ENCODE measurements at regions not wholly inside any gene's neighbourhood (a gene's known extent, or its start where the extent isn't known, plus 50 kb on each side); places are given as distances from the start of the nearest gene placed in this dataset.

DNA sequence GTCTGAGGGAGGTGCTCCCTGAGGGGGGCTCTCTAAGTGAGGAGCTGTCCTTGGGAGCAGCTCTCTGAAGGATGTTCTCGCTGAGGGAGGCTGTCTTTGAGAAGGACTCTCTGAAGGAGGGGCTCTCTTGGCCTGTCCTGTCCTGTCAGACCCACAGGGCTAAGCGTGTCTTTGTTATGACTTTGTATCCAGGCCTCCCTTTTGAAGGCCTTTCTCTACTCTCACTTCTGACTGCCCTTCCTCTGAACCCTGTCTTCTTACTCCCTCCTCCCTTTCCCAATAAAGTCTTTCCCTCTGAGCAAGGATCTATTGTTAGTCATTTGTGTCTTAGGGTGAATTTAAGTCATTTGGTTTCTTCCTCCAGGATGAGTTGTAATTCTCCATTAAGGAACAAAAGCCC, 330.1 kb upstream of the PLET1 start:
- no peak for DNase-seq

- DNase-seq, result no peak
Measured at GRCh38 chr11:112593440-112593839, 332.8 kb upstream of the PLET1 start.

DNA sequence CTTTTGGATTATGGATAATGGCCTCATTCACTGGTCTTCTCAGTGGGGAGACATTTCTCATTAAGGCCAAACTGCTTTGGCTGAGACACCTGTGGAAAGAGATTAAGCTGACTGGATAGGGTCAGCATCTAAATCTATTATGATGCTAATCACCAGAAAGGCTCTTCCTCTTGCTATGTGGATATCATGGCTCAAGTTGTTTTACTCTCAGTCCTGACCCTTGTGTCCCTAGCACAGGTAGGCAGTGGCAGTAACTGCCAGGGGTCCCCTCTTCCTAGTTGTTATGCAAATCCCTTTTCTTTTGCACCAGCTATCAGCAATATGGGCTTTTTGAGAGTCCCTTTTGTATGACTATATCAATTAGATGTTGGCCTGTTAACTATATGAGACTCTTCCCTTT, 335.7 kb upstream of the PLET1 start:
- no peak for DNase-seq

DNA sequence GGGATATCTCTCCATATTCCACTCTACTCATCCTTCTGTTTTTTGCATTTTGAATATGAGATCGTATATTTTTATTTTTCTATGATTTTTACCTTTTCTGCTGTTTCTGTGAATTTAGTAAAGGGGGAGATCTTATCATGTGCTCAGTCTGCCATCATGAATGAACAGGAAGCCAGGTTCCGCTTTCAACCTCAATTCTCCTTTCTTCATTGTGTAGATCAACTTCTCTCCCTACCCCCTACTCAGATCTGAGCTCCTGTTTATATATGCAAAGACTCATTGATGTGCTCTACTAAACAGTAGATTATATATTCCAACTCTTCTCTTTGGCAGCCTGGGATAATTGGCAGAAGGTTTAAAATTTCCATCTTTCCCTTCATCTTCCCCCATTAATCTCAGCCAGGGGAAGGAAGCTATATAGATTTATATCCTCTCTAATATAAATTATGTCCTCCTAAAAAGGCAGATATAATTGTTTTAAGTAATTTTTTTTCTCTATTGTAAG, 336.7 kb upstream of the PLET1 start:
- DNase-seq, result no peak

GRCh38 chr11:112599265-112599664, 338.6 kb upstream of the PLET1 start:
- no peak for DNase-seq

GRCh38 chr11:112599856-112600533, 339.3 kb upstream of the PLET1 start:
- DNase-seq, result no peak

DNA sequence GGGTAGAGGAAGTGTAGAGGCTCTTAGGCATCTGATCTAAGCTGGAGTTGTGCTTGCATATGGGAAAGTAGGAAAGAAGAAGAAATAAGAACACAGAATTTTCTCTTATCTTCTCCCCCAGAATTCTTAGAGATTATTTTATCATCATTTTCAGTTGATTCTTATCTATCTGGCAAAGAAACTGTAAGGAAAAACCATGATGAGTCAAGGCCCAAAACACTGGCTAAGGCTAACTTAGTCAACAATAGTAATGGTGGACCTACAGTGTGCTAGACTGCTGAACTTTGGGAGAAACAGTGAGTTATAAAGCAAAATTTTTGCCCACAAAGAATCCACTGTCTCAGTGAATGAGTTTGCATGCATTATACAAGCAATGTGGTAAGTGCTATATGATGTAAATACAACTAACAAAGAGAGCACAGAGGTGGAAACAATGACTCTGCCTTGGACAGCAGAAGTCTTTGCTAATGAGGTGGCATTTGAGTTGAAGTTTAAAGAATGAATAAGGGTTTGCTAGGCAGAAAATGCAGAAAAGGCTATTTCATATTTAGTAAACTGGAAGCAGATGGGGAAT, 344.5 kb upstream of the PLET1 start:
- DNase-seq, result no peak

- DNase-seq, result no peak
Measured at GRCh38 chr11:112606656-112607055, 346.0 kb upstream of the PLET1 start.

GRCh38 chr11:112608509-112608908, 347.8 kb upstream of the PLET1 start:
- DNase-seq, result no peak

DNA sequence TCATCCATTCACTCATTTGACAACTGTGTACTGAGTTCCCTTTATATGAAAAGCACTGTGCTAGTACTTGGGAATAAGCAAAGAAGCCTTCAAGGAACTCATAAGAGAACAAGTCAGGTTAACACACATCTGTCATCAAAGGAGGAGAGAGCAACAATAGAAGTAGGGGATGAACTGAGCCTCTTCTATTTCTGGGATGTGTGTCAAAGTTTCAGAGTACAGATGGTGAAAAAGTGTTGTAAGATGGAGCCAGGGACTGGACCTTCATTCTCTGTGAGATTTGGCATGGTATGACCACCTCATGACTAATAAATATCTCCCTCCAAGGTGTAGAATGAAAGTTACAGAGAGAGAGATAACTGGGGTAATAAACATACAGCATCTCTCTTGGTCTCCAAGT, 349.8 kb upstream of the PLET1 start:
- no peak for DNase-seq

GRCh38 chr11:112610996-112611750, 350.0 kb upstream of the NCAM1 start:
- DNase-seq, result peak in 1 of 2 donors; percentile 19

DNA sequence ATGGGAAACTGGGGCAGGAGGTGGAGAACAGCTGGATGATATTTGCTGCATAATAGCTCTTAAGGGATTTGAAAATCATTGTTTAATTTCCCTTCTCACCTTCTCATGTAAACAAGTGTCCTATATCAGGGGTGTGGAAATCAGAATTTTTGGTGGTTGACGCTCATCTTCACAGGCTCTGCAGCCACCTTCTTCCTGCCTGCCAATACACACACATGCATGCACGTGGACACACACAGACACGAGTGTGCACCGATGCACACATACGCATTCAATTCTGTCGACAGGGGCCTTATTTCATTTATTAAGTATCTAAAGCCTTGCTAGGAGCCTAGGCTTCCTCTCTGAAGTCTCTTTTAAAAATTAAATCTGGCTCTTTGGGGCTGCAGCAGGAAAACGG, 349.4 kb upstream of the NCAM1 start:
- DNase-seq, result no peak

DNA sequence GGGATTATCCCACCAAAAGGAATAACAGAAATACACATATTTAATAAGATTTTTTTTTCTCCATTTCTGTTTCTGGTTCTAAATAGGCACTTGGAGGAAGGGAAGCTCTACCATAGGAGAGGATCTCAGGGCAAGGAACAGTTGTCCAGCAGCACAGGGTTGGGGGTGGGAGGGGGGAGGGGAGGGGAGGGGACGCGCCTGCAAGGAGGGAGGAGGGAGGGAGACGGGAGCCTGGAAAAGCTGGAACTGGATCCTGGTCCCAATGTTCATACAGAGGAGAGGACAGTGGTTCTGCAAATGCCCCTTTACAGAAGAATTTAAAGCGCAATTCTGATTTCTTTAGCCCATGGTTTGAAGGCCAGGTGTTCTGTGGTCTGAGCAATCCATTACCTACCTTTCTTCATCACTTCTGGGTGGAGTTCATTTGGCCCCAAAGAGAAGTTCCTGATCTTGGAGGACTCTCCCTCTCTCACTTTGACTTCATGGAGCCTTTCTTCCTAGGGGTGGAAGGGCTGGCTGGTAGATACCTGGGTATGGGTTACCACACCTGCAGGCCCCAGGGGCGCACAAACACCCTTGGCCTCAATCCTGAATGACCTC, 348.9 kb upstream of the NCAM1 start:
- no peak for DNase-seq

- peak; percentile 9 to 18 for DNase-seq
Measured at GRCh38 chr11:112613051-112613972, 347.9 kb upstream of the NCAM1 start.

- DNase-seq, result no peak
Measured at GRCh38 chr11:112614605-112615004, 346.6 kb upstream of the NCAM1 start.

GRCh38 chr11:112615238-112615637, 346.0 kb upstream of the NCAM1 start:
- DNase-seq, result no peak

GRCh38 chr11:112615891-112616290, 345.3 kb upstream of the NCAM1 start:
- DNase-seq, result peak; percentile 20 to 76

GRCh38 chr11:112616327-112617097, 344.7 kb upstream of the NCAM1 start:
- no peak for DNase-seq

DNA sequence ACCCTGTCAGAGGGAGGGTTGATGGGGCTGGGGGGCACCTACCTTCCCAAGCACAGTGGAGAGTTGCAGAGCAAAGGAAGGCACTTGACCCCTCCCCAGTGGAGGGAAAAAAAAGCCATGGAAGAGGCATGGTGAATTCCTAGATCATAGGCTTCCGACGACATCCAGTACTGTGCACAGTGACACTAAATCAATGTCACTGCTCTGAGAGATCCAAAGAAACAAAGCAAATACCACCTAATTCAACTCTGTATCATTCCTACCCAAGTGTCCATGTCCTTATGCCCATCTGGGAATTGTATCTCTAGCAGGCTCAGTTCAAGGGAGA, 344.2 kb upstream of the NCAM1 start:
- DNase-seq, result no peak

DNA sequence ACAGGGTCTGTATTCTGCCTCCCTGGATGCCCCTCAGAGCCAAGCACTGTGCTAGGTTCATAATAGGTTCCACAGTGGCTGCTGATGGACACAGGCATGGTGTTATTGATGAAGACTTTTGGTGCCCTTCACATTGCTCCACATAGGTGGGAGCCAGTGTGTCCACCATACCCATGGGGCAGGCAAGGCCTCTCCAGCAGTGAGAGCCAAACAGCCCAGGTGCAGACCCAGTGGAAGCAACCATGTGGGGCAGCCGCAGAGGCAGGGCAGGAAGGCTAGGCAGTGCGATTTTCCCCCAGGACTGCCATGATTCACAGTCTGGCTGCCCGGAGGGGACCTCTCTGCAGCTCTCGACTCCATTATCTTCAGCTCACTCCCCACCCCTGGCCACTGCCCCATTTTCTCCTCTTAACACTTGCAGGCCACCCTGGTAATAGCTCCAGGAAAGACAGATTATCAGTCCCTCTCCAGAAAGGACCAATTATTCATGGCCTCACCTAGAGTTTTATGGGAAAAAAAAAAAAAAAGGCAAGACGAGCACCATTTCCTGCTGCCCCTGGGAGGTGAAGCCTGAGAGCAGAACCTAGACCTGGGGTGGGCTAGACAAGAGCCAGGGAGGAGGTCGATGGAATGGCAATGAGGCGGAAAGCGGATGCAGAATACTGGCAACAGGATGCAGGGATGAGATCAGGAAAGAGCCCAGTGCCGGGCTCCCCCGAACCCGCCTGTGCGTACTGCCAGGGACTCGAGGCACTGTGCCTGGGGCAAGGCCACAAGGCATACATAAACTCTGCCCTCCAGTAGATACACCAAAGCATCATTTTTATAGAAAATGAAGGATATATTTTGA, 343.0 kb upstream of the NCAM1 start:
- no peak for DNase-seq

DNA sequence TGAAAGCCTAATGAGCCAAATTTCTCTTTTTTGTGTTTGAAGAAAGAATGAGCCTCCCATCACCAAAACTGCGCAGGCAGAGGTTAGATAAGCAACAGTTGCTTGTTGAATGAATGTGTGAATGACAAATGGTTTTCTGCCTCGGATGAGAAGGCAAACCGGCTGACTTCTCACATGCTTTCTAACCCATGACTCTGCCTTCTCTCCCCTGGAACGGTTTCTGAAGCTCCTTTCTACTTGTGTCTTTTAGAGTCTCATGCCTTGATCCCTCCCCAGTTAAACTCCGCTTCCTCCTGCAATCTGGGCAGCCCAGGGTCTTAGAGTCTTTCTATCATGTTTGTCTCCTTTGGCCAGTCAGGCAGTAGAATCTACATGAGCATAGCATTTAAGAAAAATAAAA, 342.1 kb upstream of the NCAM1 start:
- no peak for DNase-seq
